ENCODE measurements at regions not wholly inside any gene's neighbourhood (a gene's known extent, or its start where the extent isn't known, plus 50 kb on each side); places are given as distances from the start of the nearest gene placed in this dataset.

GRCh38 chr4:156553659-156554058 lies 417.9 kb downstream of the PDGFC start:
- TF ChIP-seq CTCF (conservative IDR thresholded peaks at IDR 0.05; ENCODE audit: low read depth, low read length) (no peak), MAZ (IDR thresholded peaks at IDR 0.05; ENCODE audit: borderline replicate concordance, low read depth, low read length) (no peak), SMC3 (IDR thresholded peaks at IDR 0.05; ENCODE audit: low read depth, low read length) (no peak), RCOR1 (IDR thresholded peaks at IDR 0.05; ENCODE audit: insufficient replicate concordance, low read length) (no peak), POLR2A (IDR thresholded peaks at IDR 0.05; ENCODE audit: low read depth, low read length) (no peak), ELK1 (IDR thresholded peaks at IDR 0.05; ENCODE audit: borderline replicate concordance, low read depth, low read length) (no peak)
